GM12872 (cell line): ENCODE measurements at regions not wholly inside any gene's neighbourhood (a gene's known extent, or its start where the extent isn't known, plus 50 kb on each side); places are given as distances from the start of the nearest gene placed in this dataset.

ENCODE experiments used
- CTCF ChIP-seq: IDR thresholded peaks from 3 replicates; pipeline ENCODE4 v1.5.1; 2011; ENCODE audit warnings: low read depth, mild to moderate bottlenecking, low read length, moderate library complexity; ENCODE audit not compliant: insufficient read depth

- no peak for TF ChIP-seq CTCF
Measured at GRCh38 chr22:48698618-48699017, 1129.1 kb downstream of the BRD1 start.

- TF ChIP-seq CTCF, result no peak
Measured at GRCh38 chr22:48697694-48698276, 1129.9 kb downstream of the BRD1 start.

- no peak for TF ChIP-seq CTCF
Measured at GRCh38 chr22:48697223-48697622, 1130.5 kb downstream of the BRD1 start.

GRCh38 chr22:48696371-48696770, 1131.3 kb downstream of the BRD1 start:
- TF ChIP-seq CTCF, result no peak

- no peak for TF ChIP-seq CTCF
Measured at GRCh38 chr22:48695731-48696305, 1131.9 kb downstream of the BRD1 start.

- TF ChIP-seq CTCF, result no peak
Measured at GRCh38 chr22:48695251-48695650, 1132.4 kb downstream of the BRD1 start.

- no peak for TF ChIP-seq CTCF
Measured at GRCh38 chr22:48694296-48694883, 1133.3 kb downstream of the BRD1 start.
